ENCODE measurements at regions not wholly inside any gene's neighbourhood (a gene's known extent, or its start where the extent isn't known, plus 50 kb on each side); places are given as distances from the start of the nearest gene placed in this dataset.

DNA sequence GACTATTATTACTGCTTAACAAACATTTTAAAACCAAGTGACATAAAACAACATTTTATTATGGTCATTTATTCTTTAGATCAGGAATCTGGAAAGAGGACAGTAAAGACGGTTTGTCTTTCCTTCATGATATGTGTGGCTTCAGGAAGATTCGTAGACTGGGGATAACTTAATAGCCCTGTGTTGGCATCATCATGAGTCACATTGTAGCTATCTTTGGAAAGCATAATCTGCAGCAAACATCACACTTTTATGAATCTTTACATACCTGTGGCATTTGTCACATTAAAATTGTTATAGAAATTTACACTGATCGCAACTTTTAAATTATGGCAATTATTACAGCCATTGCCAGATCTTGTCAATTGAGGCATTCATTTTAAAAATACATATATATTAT lies 397.1 kb downstream of the NOVA1 start:
- H3K9me3 ChIP-seq (ENCODE audit: control insufficient read depth, low read length), result no peaks in the 10 kb centered on the region
- intact Hi-C loops (cut with DNase I), result no loop called here
- H3K27me3 ChIP-seq (ENCODE audit: control insufficient read depth, insufficient read depth), result no peaks in the 10 kb centered on the region
- DNase-seq (no peak), ATAC-seq (no peak)
- H3K4me1 ChIP-seq (ENCODE audit: control insufficient read depth, insufficient read depth, low read length), result no peaks in the 10 kb centered on the region
- H3K4me3 ChIP-seq (ENCODE audit: low read length), result no peak overlapping the region
- 90% methylated on average over 3 of the region's 3 CpGs for WGBS
- H3K27ac ChIP-seq (ENCODE audit: low read length), result no peak overlapping the region

DNA sequence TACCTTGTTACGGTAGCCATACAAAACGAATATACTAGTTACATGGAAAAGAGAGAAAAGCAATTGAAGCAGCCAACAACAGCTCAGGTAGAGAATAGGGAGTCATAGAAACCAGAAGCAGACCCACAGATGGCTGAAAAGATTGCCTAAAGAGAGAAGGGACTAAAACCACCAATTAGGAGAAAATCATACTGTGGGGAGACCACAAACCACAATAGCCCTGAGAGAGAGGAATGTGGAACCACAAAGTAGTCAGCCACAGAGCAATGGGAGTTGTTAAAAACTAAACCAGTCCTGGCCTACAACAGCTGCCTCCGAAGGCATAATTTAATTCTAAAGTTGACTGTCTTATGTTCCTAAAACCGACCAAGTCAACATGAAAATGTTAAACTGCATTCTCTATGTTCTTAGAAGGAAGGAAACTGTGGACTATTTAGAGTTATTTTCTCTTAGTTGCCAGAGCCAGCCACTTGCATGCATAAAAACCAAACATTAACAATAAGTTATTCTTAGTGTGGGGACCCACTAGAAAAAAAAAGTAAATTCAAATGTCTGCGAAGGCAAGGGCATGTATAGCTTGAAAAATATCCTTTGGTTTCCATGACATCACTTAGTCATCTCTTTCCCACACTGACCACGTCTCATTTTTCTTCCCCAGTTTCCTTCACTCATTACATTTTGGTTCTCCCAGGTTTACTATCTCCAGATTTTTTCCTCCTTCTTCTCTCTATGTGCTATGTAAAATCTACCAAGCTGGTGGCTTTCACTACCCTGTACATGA lies 398.1 kb downstream of the NOVA1 start:
- DNase-seq (no peak), ATAC-seq (no peak)
- Histone ChIP-seq H3K27me3 (ENCODE audit: control insufficient read depth, insufficient read depth) (no peaks in the 10 kb centered on the region), H3K9me3 (ENCODE audit: control insufficient read depth, low read length) (no peaks in the 10 kb centered on the region), H3K4me3 (ENCODE audit: low read length) (no peak overlapping the region), H3K27ac (ENCODE audit: low read length) (no peak overlapping the region), H3K4me1 (ENCODE audit: control insufficient read depth, insufficient read depth, low read length) (no peaks in the 10 kb centered on the region)
- WGBS, result 68% methylated on average over 6 of the region's 6 CpGs
- intact Hi-C loops (cut with DNase I), result no loop called here

DNA sequence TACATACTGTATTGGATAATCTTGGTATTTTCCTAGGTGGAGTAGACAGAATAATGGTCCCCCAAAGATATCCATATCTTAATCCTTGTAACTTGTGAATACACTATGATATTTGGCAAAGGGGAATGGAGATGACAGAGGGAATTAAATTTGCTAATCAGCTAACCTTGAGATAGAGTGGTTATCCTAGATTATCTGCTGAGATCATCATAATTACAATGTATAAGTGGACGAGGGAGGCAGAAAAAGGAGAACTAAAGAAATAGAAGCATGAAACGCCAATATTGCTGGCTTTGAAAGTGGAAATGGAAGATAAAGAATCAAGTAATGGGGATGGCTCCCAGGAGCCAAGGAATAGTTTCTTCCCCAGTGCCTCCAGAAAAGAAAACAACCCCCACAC lies 398.7 kb downstream of the NOVA1 start:
- Histone ChIP-seq H3K27ac (ENCODE audit: low read length) (no peak overlapping the region), H3K27me3 (ENCODE audit: control insufficient read depth, insufficient read depth) (no peaks in the 10 kb centered on the region), H3K4me1 (ENCODE audit: control insufficient read depth, insufficient read depth, low read length) (no peaks in the 10 kb centered on the region), H3K4me3 (ENCODE audit: low read length) (no peak overlapping the region), H3K9me3 (ENCODE audit: control insufficient read depth, low read length) (no peaks in the 10 kb centered on the region)
- WGBS, result 56% methylated on average over 2 of the region's 2 CpGs
- no peak for ATAC-seq
- no peak for DNase-seq
- intact Hi-C loops (cut with DNase I), result no loop called here

DNA sequence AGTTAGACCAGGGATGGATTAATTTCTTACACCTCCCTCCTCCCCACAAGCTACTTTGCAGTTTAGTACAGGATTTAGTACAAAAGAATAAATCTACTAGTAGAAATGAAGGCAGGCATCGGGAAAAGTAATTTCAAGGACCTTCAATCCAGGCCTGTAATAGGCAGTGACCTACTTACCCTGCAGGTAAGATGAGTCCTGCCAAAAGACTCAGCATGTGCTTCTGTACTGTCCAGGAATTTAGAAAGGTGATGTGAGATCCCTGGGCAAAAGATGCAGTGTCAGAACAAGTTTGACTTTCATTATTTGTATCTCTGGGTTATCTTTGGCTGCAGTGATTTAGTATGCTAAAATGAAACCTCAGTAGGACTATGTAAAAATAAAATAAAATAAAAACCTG lies 403.0 kb downstream of the NOVA1 start:
- Histone ChIP-seq H3K27me3 (ENCODE audit: control insufficient read depth, insufficient read depth) (no peaks in the 10 kb centered on the region), H3K4me3 (ENCODE audit: low read length) (no peak overlapping the region), H3K27ac (ENCODE audit: low read length) (no peak overlapping the region), H3K4me1 (ENCODE audit: control insufficient read depth, insufficient read depth, low read length) (no peaks in the 10 kb centered on the region), H3K9me3 (ENCODE audit: control insufficient read depth, low read length) (no peaks in the 10 kb centered on the region)
- 94% methylated on average over 1 of the region's 1 CpG for WGBS
- ATAC-seq (no peak), DNase-seq (no peak)
- intact Hi-C loops (cut with DNase I), result no loop called here

DNA sequence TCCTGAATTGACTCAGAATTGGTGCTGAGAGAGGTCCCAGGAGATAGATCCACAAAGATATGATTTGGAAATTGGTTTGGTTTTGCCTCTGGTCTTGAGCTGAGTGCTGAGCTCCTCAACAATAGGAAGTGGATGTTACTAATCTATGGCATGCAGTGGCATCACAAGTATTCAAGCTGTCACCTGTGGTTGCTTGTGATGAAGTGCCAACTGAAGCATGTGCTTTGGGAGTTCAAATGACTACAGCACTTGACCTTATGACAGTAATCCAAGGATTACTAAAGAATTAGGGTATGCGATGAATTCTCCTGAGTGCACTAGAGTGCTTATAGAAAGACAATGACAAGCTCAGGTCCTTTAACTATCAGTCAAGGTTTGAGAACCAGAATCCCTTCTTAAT lies 406.2 kb downstream of the NOVA1 start:
- Histone ChIP-seq H3K4me3 (ENCODE audit: low read length) (no peak overlapping the region), H3K27me3 (ENCODE audit: control insufficient read depth, insufficient read depth) (no peaks in the 10 kb centered on the region), H3K9me3 (ENCODE audit: control insufficient read depth, low read length) (no peaks in the 10 kb centered on the region), H3K4me1 (ENCODE audit: control insufficient read depth, insufficient read depth, low read length) (no peaks in the 10 kb centered on the region), H3K27ac (ENCODE audit: low read length) (no peak overlapping the region)
- intact Hi-C loops (cut with DNase I), result no loop called here
- DNase-seq (no peak), ATAC-seq (no peak)
- WGBS, result 77% methylated on average over 1 of the region's 1 CpG

DNA sequence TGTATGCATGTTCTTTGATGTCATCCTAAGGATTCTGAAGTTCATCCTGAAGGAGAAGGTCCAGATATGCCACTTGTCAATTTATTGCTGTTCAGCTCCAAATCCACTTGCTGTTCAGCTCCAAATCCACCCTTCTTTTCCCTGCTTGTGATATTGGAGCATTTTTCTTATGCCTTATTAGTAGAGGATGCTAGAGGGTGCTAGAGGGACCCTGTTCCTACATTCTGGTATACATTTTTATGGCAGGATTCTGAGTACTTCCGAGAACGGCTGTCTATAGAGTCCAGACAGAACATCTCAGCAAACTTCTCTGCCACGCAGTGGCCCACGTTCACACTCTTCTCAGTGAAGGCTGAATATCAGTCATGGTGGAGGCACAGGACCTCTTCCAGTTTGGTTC lies 406.7 kb downstream of the NOVA1 start:
- no peaks in the 10 kb centered on the region for H3K27me3 ChIP-seq (ENCODE audit: control insufficient read depth, insufficient read depth)
- H3K4me3 ChIP-seq (ENCODE audit: low read length), result no peak overlapping the region
- DNase-seq (no peak), ATAC-seq (no peak)
- intact Hi-C loops (cut with DNase I), result no loop called here
- no peak overlapping the region for H3K27ac ChIP-seq (ENCODE audit: low read length)
- H3K4me1 ChIP-seq (ENCODE audit: control insufficient read depth, insufficient read depth, low read length), result no peaks in the 10 kb centered on the region
- WGBS, result 56% methylated on average over 4 of the region's 4 CpGs
- no peaks in the 10 kb centered on the region for H3K9me3 ChIP-seq (ENCODE audit: control insufficient read depth, low read length)

DNA sequence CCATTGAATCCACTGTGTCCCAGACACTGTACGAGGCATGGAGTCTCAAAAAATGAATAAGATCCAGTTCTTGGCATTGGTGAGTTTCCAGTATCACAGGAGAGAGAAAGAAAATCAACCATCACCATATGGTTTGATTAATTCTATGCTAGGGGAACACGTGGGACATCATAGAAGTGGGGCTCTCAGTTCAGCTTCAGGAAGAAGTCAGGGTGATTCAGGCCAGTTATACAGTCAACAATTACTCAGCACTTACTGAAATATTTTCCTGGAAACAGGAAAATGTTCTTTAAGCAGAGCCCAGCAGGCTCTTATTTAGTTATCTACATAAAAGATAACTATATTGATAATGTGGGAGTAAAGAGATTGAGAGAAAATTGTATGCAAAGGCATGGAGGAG lies 407.2 kb downstream of the NOVA1 start:
- no peak for ATAC-seq

DNA sequence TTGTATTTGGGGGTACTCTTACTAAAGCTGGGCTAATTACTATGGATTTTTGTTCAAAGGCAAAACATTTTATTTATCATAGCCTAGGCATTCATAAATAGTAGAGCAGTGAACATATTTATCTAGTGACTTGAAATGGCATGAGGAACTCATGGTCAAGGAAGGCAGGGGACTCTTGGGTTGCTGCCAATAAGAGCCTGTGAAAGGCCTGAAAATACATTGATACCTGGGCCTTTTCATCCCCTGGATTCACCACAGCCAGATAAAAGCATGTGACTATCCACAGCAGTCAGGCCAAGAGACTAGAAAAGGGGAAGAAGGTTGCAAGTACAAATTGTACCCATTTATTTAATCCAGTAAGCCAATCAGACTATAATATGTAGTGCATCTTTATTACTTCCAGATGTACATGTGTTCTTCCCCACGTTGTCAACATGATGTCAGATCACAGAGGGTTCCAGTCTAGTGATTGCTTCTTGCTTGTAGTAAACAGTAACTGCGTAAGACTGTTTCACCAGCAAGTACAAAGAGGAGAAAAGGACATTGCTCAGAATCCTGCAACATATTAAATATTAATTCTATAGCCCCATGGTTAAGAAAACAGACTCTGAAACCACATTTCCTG lies 409.7 kb downstream of the NOVA1 start:
- intact Hi-C loops (cut with DNase I), result no loop called here
- no peak overlapping the region for H3K4me3 ChIP-seq (ENCODE audit: low read length)
- no peak for DNase-seq
- no peaks in the 10 kb centered on the region for H3K27me3 ChIP-seq (ENCODE audit: control insufficient read depth, insufficient read depth)
- 75% methylated on average over 2 of the region's 2 CpGs for WGBS
- no peaks in the 10 kb centered on the region for H3K4me1 ChIP-seq (ENCODE audit: control insufficient read depth, insufficient read depth, low read length)
- no peak overlapping the region for H3K27ac ChIP-seq (ENCODE audit: low read length)
- ATAC-seq, result no peak
- H3K9me3 ChIP-seq (ENCODE audit: control insufficient read depth, low read length), result no peaks in the 10 kb centered on the region

More for the DNA sequence above, 407.2 kb downstream of the NOVA1 start:
- Histone ChIP-seq H3K9me3 (ENCODE audit: control insufficient read depth, low read length) (no peaks in the 10 kb centered on the region), H3K27ac (ENCODE audit: low read length) (no peak overlapping the region), H3K4me1 (ENCODE audit: control insufficient read depth, insufficient read depth, low read length) (no peaks in the 10 kb centered on the region), H3K27me3 (ENCODE audit: control insufficient read depth, insufficient read depth) (no peaks in the 10 kb centered on the region), H3K4me3 (ENCODE audit: low read length) (no peak overlapping the region)
- WGBS, result 52% methylated on average over 2 of the region's 2 CpGs
- DNase-seq, result no peak
- intact Hi-C loops (cut with DNase I), result no loop called here

DNA sequence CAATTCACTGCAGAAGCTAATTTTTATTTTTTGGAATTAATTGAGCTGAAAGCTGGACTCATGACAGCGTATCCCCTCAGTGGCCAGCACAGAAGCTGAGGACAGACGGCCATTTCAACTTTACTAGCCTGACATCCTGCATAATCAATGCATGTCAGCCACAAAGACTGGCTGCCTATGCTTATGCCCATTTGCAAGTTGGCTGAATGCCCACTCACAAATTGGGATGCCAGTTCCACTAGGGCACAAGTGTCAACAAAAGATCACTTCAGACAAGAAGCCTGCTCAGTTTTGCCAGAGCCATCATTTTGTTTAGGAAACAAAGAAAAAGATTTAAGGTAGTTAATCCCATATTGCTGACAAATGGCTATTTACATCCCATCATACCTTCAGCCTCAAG lies 417.6 kb downstream of the NOVA1 start:
- Histone ChIP-seq H3K27ac (ENCODE audit: low read length) (no peak overlapping the region), H3K4me3 (ENCODE audit: low read length) (no peak overlapping the region), H3K27me3 (ENCODE audit: control insufficient read depth, insufficient read depth) (no peaks in the 10 kb centered on the region), H3K9me3 (ENCODE audit: control insufficient read depth, low read length) (no peaks in the 10 kb centered on the region), H3K4me1 (ENCODE audit: control insufficient read depth, insufficient read depth, low read length) (no peaks in the 10 kb centered on the region)
- 69% methylated on average over 2 of the region's 2 CpGs for WGBS
- no peak for DNase-seq
- intact Hi-C loops (cut with DNase I), result no loop called here
- ATAC-seq, result no peak

DNA sequence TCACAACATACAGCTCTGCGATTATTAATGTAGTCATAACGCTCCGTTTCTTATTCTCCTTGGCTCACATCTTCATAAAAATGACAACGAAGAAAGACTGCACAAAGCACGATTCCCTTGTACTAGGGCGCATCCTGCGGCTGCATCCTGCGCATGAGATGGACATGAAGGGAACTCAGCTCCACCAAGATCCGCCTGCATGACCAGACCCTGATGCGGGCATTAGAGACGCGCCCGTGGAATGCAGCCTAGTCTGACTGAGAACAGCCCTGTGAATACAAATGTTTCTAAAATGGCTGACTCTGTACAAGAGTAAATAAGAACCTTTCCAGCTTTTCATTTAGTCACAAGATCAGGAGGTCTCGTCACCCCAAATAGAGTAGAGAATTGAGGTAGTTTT lies 422.2 kb downstream of the NOVA1 start:
- ATAC-seq, result no peak
- no peak overlapping the region for H3K27ac ChIP-seq (ENCODE audit: low read length)
- H3K4me3 ChIP-seq (ENCODE audit: low read length), result no peak overlapping the region
- 92% methylated on average over 14 of the region's 14 CpGs for WGBS
- DNase-seq, result no peak
- no peaks in the 10 kb centered on the region for H3K4me1 ChIP-seq (ENCODE audit: control insufficient read depth, insufficient read depth, low read length)
- H3K9me3 ChIP-seq (ENCODE audit: control insufficient read depth, low read length), result no peaks in the 10 kb centered on the region
- intact Hi-C loops (cut with DNase I), result no loop called here
- H3K27me3 ChIP-seq (ENCODE audit: control insufficient read depth, insufficient read depth), result no peaks in the 10 kb centered on the region

DNA sequence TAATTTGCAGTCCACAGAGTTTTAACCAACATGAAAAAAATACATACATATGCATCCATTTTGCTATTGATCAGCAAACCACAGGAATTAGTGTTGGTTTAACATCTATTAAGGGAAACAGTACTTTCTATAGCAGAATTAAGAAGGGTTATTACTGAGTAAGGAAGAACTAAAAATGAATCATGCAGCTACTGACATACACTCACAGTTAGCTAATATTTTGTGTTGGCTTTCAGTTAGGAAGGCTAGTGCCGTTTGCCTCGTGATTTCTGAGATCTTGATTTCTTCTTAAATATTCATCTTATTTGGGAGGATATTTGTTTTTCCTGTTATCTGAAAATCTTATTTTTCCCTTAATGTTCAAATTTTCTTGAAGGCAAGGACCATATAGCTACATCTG lies 423.4 kb downstream of the NOVA1 start:
- intact Hi-C loops (cut with DNase I), result no loop called here
- DNase-seq, result no peak
- Histone ChIP-seq H3K9me3 (ENCODE audit: control insufficient read depth, low read length) (no peaks in the 10 kb centered on the region), H3K4me3 (ENCODE audit: low read length) (no peak overlapping the region), H3K27me3 (ENCODE audit: control insufficient read depth, insufficient read depth) (no peaks in the 10 kb centered on the region), H3K27ac (ENCODE audit: low read length) (no peak overlapping the region), H3K4me1 (ENCODE audit: control insufficient read depth, insufficient read depth, low read length) (no peaks in the 10 kb centered on the region)
- WGBS, result 84% methylated on average over 2 of the region's 2 CpGs
- no peak for ATAC-seq
